ENCODE measurements at regions not wholly inside any gene's neighbourhood (a gene's known extent, or its start where the extent isn't known, plus 50 kb on each side); places are given as distances from the start of the nearest gene placed in this dataset.
"Not testable (repeated sequence)": the region's sequence is repeated elsewhere in the genome, so short reads cannot be mapped to it uniquely, and the experiment has no call there.

- no peaks in the 10 kb centered on the region for H3K27me3 Mint-ChIP-seq (ENCODE audit: low read depth in 3 of 3)
- H3K4me3 Mint-ChIP-seq, result no peak overlapping the region
- Histone ChIP-seq H3K4me2 (replicated peaks; ENCODE audit: extremely low read depth, low read length, poor library complexity, severe bottlenecking) (no peak overlapping the region), H3K9me3 (replicated peaks in 1 of 2; ENCODE audit: control insufficient read depth in 1 of 2, insufficient read depth in 1 of 2, low read length in 2 of 2) (no peaks in the 10 kb centered on the region), H3K4me3 (replicated peaks in 1 of 3; ENCODE audit: low read depth in 2 of 3, low read length in 3 of 3) (no peak overlapping the region), H3K4me1 (ENCODE audit: control insufficient read depth in 1 of 2, insufficient read depth in 2 of 2, low read length in 2 of 2) (no peaks in the 10 kb centered on the region), H4K20me1 (ENCODE audit: insufficient read depth, low read length) (no peaks in the 10 kb centered on the region), H3K36me3 (replicated peaks in 1 of 2; ENCODE audit: control insufficient read depth in 1 of 2, insufficient read depth in 2 of 2, low read length in 2 of 2) (no peaks in the 10 kb centered on the region), H3K79me2 (ENCODE audit: insufficient read depth, low read length) (no peaks in the 10 kb centered on the region), H3K27ac (ENCODE audit: low read depth in 1 of 2, low read length in 2 of 2) (no peak overlapping the region), H3K27me3 (ENCODE audit: control insufficient read depth in 2 of 2, insufficient read depth in 2 of 2, low read length in 2 of 2) (no peaks in the 10 kb centered on the region), H2AFZ (ENCODE audit: insufficient read depth, low read depth, low read length, poor library complexity, severe bottlenecking) (no peak overlapping the region), H3K9ac (ENCODE audit: insufficient read depth, low read length, poor library complexity, severe bottlenecking) (no peak overlapping the region)
- no CpG with 5 or more reads among the region's 1 CpG for WGBS (ENCODE audit: insufficient coverage)
- no peaks in the 10 kb centered on the region for H3K36me3 Mint-ChIP-seq
- TF ChIP-seq CTCF (IDR thresholded peaks at IDR 0.05), result no peak
- peaks cover 0 to 6% (median 0%) of the 10 kb centered on the region in 7 donors for H3K9me3 Mint-ChIP-seq
- peaks cover 15% of the 10 kb centered on the region for H3K4me1 Mint-ChIP-seq
- peak in 2 of 3 donors; percentile 7 to 53 for DNase-seq
- peak overlapping the region in 1 of 7 donors; percentile 51 for H3K27ac Mint-ChIP-seq
- intact Hi-C loops (cut with micrococcal nuclease), result no loop called here
Observed at GRCh38 chrY:21650496-21650895, 115.8 kb downstream of the RBMY1A1 start.

GRCh38 chrY:21659057-21659456 lies 124.4 kb downstream of the RBMY1A1 start:
- H3K4me3 ChIP-seq (replicated peaks in 1 of 3; ENCODE audit: low read depth in 2 of 3, low read length in 3 of 3); DNase-seq; H3K36me3 ChIP-seq (replicated peaks in 1 of 2; ENCODE audit: control insufficient read depth in 1 of 2, insufficient read depth in 2 of 2, low read length in 2 of 2); H3K27ac ChIP-seq (ENCODE audit: low read depth in 1 of 2, low read length in 2 of 2); H3K36me3 Mint-ChIP-seq; H3K27ac Mint-ChIP-seq; H2AFZ ChIP-seq (ENCODE audit: insufficient read depth, low read depth, low read length, poor library complexity, severe bottlenecking); H3K4me1 Mint-ChIP-seq; H3K9me3 ChIP-seq (replicated peaks in 1 of 2; ENCODE audit: control insufficient read depth in 1 of 2, insufficient read depth in 1 of 2, low read length in 2 of 2); H3K79me2 ChIP-seq (ENCODE audit: insufficient read depth, low read length); H3K4me2 ChIP-seq (replicated peaks; ENCODE audit: extremely low read depth, low read length, poor library complexity, severe bottlenecking); H3K9me3 Mint-ChIP-seq; H4K20me1 ChIP-seq (ENCODE audit: insufficient read depth, low read length); H3K27me3 ChIP-seq (ENCODE audit: control insufficient read depth in 2 of 2, insufficient read depth in 2 of 2, low read length in 2 of 2); H3K4me1 ChIP-seq (ENCODE audit: control insufficient read depth in 1 of 2, insufficient read depth in 2 of 2, low read length in 2 of 2); intact Hi-C loops (cut with micrococcal nuclease); H3K27me3 Mint-ChIP-seq (ENCODE audit: low read depth in 3 of 3); H3K9ac ChIP-seq (ENCODE audit: insufficient read depth, low read length, poor library complexity, severe bottlenecking); H3K4me3 Mint-ChIP-seq: not testable (repeated sequence)

- H3K4me1 ChIP-seq (ENCODE audit: control insufficient read depth in 1 of 2, insufficient read depth in 2 of 2, low read length in 2 of 2), result not testable (repeated sequence)
Observed at GRCh38 chrY:21679590-21679989, 144.9 kb downstream of the RBMY1A1 start.

GRCh38 chrY:21686369-21686768 lies 151.7 kb downstream of the RBMY1A1 start:
- H3K4me1 ChIP-seq (ENCODE audit: control insufficient read depth in 1 of 2, insufficient read depth in 2 of 2, low read length in 2 of 2); H3K36me3 Mint-ChIP-seq; H3K79me2 ChIP-seq (ENCODE audit: insufficient read depth, low read length); H3K27ac ChIP-seq (ENCODE audit: low read depth in 1 of 2, low read length in 2 of 2); H3K36me3 ChIP-seq (replicated peaks in 1 of 2; ENCODE audit: control insufficient read depth in 1 of 2, insufficient read depth in 2 of 2, low read length in 2 of 2); H2AFZ ChIP-seq (ENCODE audit: insufficient read depth, low read depth, low read length, poor library complexity, severe bottlenecking); intact Hi-C loops (cut with micrococcal nuclease); H3K9me3 ChIP-seq (replicated peaks in 1 of 2; ENCODE audit: control insufficient read depth in 1 of 2, insufficient read depth in 1 of 2, low read length in 2 of 2); H3K27ac Mint-ChIP-seq; H3K4me3 Mint-ChIP-seq; H4K20me1 ChIP-seq (ENCODE audit: insufficient read depth, low read length); H3K27me3 ChIP-seq (ENCODE audit: control insufficient read depth in 2 of 2, insufficient read depth in 2 of 2, low read length in 2 of 2); H3K4me1 Mint-ChIP-seq; H3K9me3 Mint-ChIP-seq; H3K9ac ChIP-seq (ENCODE audit: insufficient read depth, low read length, poor library complexity, severe bottlenecking); H3K4me2 ChIP-seq (replicated peaks; ENCODE audit: extremely low read depth, low read length, poor library complexity, severe bottlenecking); H3K27me3 Mint-ChIP-seq (ENCODE audit: low read depth in 3 of 3); H3K4me3 ChIP-seq (replicated peaks in 1 of 3; ENCODE audit: low read depth in 2 of 3, low read length in 3 of 3); DNase-seq: not testable (repeated sequence)
- no CpG with 5 or more reads among the region's 3 CpGs for WGBS (ENCODE audit: insufficient coverage)

More at GRCh38 chrY:21679590-21679989, 144.9 kb downstream of the RBMY1A1 start:
- H3K27ac Mint-ChIP-seq; H4K20me1 ChIP-seq (ENCODE audit: insufficient read depth, low read length); H3K4me1 Mint-ChIP-seq; H2AFZ ChIP-seq (ENCODE audit: insufficient read depth, low read depth, low read length, poor library complexity, severe bottlenecking); H3K9me3 ChIP-seq (replicated peaks in 1 of 2; ENCODE audit: control insufficient read depth in 1 of 2, insufficient read depth in 1 of 2, low read length in 2 of 2); H3K9me3 Mint-ChIP-seq; H3K4me2 ChIP-seq (replicated peaks; ENCODE audit: extremely low read depth, low read length, poor library complexity, severe bottlenecking); H3K27me3 ChIP-seq (ENCODE audit: control insufficient read depth in 2 of 2, insufficient read depth in 2 of 2, low read length in 2 of 2); H3K27me3 Mint-ChIP-seq (ENCODE audit: low read depth in 3 of 3); H3K9ac ChIP-seq (ENCODE audit: insufficient read depth, low read length, poor library complexity, severe bottlenecking); H3K4me3 Mint-ChIP-seq; H3K36me3 Mint-ChIP-seq; H3K4me3 ChIP-seq (replicated peaks in 1 of 3; ENCODE audit: low read depth in 2 of 3, low read length in 3 of 3); intact Hi-C loops (cut with micrococcal nuclease); DNase-seq; H3K27ac ChIP-seq (ENCODE audit: low read depth in 1 of 2, low read length in 2 of 2); H3K36me3 ChIP-seq (replicated peaks in 1 of 2; ENCODE audit: control insufficient read depth in 1 of 2, insufficient read depth in 2 of 2, low read length in 2 of 2); H3K79me2 ChIP-seq (ENCODE audit: insufficient read depth, low read length): not testable (repeated sequence)
- no CpG with 5 or more reads among the region's 2 CpGs for WGBS (ENCODE audit: insufficient coverage)
